HepG2 (cell line): ENCODE measurements at regions not wholly inside any gene's neighbourhood (a gene's known extent, or its start where the extent isn't known, plus 50 kb on each side); places are given as distances from the start of the nearest gene placed in this dataset.
A peak's percentile ranks its signal among the peaks of the same experiment; 100 is the strongest.

Experiments used
- ATAC-seq: fragments of 200-7000 bp; cut with Tn5 transposase; 3 replicates; pipeline ENCODE4 v1.9.1; 2020; ENCODE audit warnings: mild to moderate bottlenecking, moderate library complexity
- BruUV-seq: library from RNA; stranded (reverse); fragments of 400-500 nt; replicated peaks from 2 replicates; lab custom pipeline; 2021; lab: Mats Ljungman, UMichigan
- CTCF ChIA-PET: fragments of 300-600 bp; formaldehyde crosslinking; extraction: SDS; loops from one replicate; lab custom pipeline; 2021; ENCODE audit warnings: low total read pairs, inconsistent platforms, low intra/inter-chr PET ratio; lab: Yijun Ruan, JAX
- POLR2A ChIA-PET: fragments of 350-600 bp; sonication (Branson Sonifier 250); formaldehyde crosslinking; loops from one replicate; lab custom pipeline; 2020; ENCODE audit warnings: antibody characterized with exemption, inconsistent platforms; lab: Yijun Ruan, JAX
- DNase-seq: peaks from one replicate; pipeline ENCODE4 v3.0.0-alpha.2; 2015; ENCODE audit warnings: low spot score
- FAIRE-seq: peaks from 3 replicates; lab custom pipeline; 2011; peaks lifted over from hg19 to GRCh38; lab: Jason Lieb, UNC
- H2AFZ ChIP-seq: one replicate; pipeline ENCODE4 v1.6.1; 2011; ENCODE audit warnings: low read length, inconsistent platforms
- H3K27ac ChIP-seq: fragments of 300-600 bp; 3 replicates; pipeline ENCODE4 v1.8.0; 2011; ENCODE audit warnings: mixed run types, mild to moderate bottlenecking, mixed read lengths, low read length, inconsistent platforms; ENCODE audit not compliant: insufficient read depth; ENCODE audit errors: extremely low read length
- H3K27me3 ChIP-seq, 2 experiments: fragments of 200-600 bp in 1 of 2; 2 replicates in 1 of 2; 3 replicates in 1 of 2; pipeline versions ENCODE4 v1.6.0 to v1.8.0; 2011; ENCODE audit warnings: low read length in 2 of 2, mild to moderate bottlenecking in 2 of 2, moderate library complexity in 2 of 2, inconsistent platforms in 1 of 2; ENCODE audit not compliant: insufficient read depth in 2 of 2, control insufficient read depth in 1 of 2
- H3K36me3 ChIP-seq, 2 experiments: fragments of 200-600 bp in 1 of 2; replicated peaks in 1 of 2; 2 replicates in 1 of 2; 3 replicates in 1 of 2; pipeline versions ENCODE4 v1.5.1 to v1.8.0; 2011; ENCODE audit warnings: low read length in 2 of 2, inconsistent platforms in 1 of 2; ENCODE audit not compliant: insufficient read depth in 2 of 2, control insufficient read depth in 1 of 2
- H3K4me1 ChIP-seq: 2 replicates; pipeline ENCODE4 v1.5.1; 2012; ENCODE audit warnings: low read length, inconsistent platforms; ENCODE audit not compliant: insufficient read depth
- H3K4me2 ChIP-seq: 2 replicates; pipeline ENCODE4 v1.6.0; 2011; ENCODE audit warnings: low read depth, low read length, inconsistent platforms
- H3K4me3 ChIP-seq, 3 experiments: fragments of 200-600 bp in 1 of 3; sonication (generic), shearing (Covaris generic) in 1 of 3; replicated peaks in 1 of 3; 2 replicates each; pipeline ENCODE4 v1.5.1; 2011 to 2016; ENCODE audit warnings: low read length in 3 of 3, inconsistent platforms in 2 of 3, low read depth in 2 of 3, mild to moderate bottlenecking in 2 of 3, control low read depth in 1 of 3, mixed read lengths in 1 of 3; ENCODE audit not compliant: insufficient read depth in 1 of 3
- H3K79me2 ChIP-seq: one replicate; pipeline ENCODE4 v1.6.1; 2011; ENCODE audit warnings: low read length, inconsistent platforms; ENCODE audit not compliant: insufficient read depth
- H3K9ac ChIP-seq: 2 replicates; pipeline ENCODE4 v1.6.0; 2011; ENCODE audit warnings: mild to moderate bottlenecking, low read depth, low read length, inconsistent platforms; ENCODE audit not compliant: insufficient read depth
- H3K9me3 ChIP-seq: 2 replicates; pipeline ENCODE4 v1.5.1; 2012; ENCODE audit warnings: mild to moderate bottlenecking, low read length
- H4K20me1 ChIP-seq: 2 replicates; pipeline ENCODE4 v1.6.0; 2011; ENCODE audit warnings: inconsistent platforms, mild to moderate bottlenecking, low read length, moderate library complexity; ENCODE audit not compliant: insufficient read depth
- CEBPB ChIP-seq: IDR thresholded peaks from 2 replicates; pipeline ENCODE4 v1.6.1; 2011; ENCODE audit warnings: low read depth, low read length, improper control_type of control experiment, borderline replicate concordance
- REL ChIP-seq: sonication (generic); formaldehyde crosslinking; conservative IDR thresholded peaks from 2 replicates; pipeline ENCODE4 v1.8.0; 2022; ENCODE audit warnings: mild to moderate bottlenecking, missing genetic modification reagents, moderate library complexity
- SETDB1 ChIP-seq: sonication (generic); formaldehyde crosslinking; IDR thresholded peaks from 2 replicates; pipeline ENCODE4 v1.5.1; 2020; ENCODE audit warnings: missing genetic modification reagents, mild to moderate bottlenecking, borderline replicate concordance
- WIZ ChIP-seq: sonication (generic); formaldehyde crosslinking; IDR thresholded peaks from 2 replicates; pipeline ENCODE4 v1.5.1; 2020; ENCODE audit warnings: mild to moderate bottlenecking, missing genetic modification reagents
- ZNF549 ChIP-seq: sonication (generic); formaldehyde crosslinking; IDR thresholded peaks from 2 replicates; pipeline ENCODE4 v1.5.0; 2020; ENCODE audit warnings: missing genetic modification reagents
- ZNF850 ChIP-seq: sonication (generic); formaldehyde crosslinking; conservative IDR thresholded peaks from 2 replicates; pipeline ENCODE4 v1.9.0; 2021; ENCODE audit warnings: mild to moderate bottlenecking, missing genetic modification reagents
- WGBS: methylation state at CpG from one replicate; pipeline ENCODE4 v1.1.6; 2017; ENCODE audit warnings: low lambda C conversion rate; 5-methylcytosine and 5-hydroxymethylcytosine counted together
- in situ Hi-C: cut with HindIII; loops from 2 replicates; pipeline ENCODE4 v1.10.0; 2017; ENCODE audit warnings: low pct_unique_long_range_greater_than_20kb; ENCODE audit not compliant: extremely low pct_ligation_motif_present
- intact Hi-C: fragments of 100-400 bp; cut with micrococcal nuclease; formaldehyde crosslinking; loops from one replicate; pipeline ENCODE4 v1.10.0; 2022; ENCODE audit not compliant: unreplicated experiment

DNA sequence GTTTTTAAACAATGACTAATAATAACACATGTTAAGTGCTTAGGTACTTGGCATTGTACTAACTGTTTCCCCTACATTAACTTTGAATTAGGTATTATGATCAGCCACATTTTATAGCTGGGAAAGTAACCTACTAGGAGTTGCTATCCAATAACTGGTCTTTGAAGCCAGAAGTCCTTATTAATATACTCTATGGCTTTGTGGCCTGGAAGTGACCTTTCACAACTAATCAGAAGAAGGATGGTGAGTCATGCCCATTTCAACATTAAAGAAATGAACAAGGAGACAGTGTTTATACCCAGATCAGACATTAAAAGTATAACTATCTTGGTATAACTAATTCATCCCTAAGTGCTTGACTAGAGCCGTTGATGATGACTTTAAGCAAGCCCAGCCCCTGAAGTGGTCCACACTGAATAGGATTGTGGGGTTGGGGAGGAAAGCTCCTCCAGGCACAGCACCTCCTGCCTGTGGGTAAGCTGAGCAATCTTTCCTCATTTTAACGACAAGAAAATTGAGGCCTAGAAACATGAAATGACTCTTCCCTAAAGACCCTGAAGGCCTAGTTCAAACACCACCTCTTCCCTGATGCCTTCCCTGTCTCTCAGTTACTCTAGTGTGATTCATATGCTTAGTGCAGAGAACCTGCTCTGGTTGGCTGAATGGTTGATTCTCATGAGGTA is 71.6 kb upstream of the RFX8 start (continued):
- TF ChIP-seq ZNF549, result no peak

DNA sequence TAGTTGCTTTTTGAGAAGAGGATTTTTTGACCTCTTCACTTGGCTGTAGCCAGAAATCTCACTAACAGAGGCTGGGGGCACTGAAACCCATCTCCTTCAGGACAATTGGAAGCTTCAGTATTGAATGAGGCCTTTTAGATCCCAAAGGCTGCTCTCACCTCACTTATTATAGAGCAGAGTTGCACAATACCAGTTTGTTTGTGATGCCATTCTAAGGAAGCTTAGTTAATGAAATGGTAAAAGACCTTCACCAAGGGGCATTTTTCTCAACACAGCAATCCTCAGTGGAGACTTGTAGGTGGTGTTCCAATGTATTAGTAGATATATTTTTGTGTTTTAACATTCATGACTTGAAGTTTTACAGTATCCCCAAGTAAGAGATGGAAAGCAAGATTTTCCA is 71.0 kb upstream of the RFX8 start:
- Histone ChIP-seq H3K27me3 (no peaks in the 10 kb centered on the region), H2AFZ (no peak overlapping the region), H3K79me2 (no peaks in the 10 kb centered on the region), H3K4me2 (no peak overlapping the region), H3K36me3 (no peaks in the 10 kb centered on the region), H3K9ac (no peak overlapping the region), H3K9me3 (no peaks in the 10 kb centered on the region), H3K4me3 (no peak overlapping the region), H4K20me1 (no peaks in the 10 kb centered on the region), H3K27ac (no peak overlapping the region), H3K4me1 (peaks cover 12% of the 10 kb centered on the region)
- DNase-seq (no peak), ATAC-seq (no peak), FAIRE-seq (no peak)
- no peak for TF ChIP-seq REL (CRISPR knock-in tag)
- TF ChIP-seq CEBPB, result peak; percentile 84
- CTCF ChIA-PET, result no interaction called here
- no TSS peak for BruUV-seq
- intact Hi-C loops (no loop called here), in situ Hi-C loops (no loop called here)
- POLR2A ChIA-PET, result no interaction called here

DNA sequence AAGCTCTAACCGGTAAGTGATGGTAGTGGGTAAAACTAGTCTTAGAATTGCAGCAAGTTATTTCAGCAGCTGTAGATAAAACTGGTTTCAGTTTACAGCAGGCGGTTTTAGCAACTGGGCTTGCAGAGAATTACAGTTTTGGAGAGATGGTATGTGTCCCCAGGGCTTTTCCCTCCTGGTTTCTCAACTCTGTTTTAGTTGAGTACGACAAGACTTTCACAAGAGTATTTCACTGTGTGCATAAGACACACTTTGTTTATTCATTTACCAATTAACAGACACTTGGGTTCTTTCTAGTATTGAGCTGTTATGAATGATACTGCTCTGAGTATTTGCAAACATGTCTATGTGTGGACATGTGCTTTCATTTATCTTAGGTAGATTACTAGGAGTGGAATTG is 65.6 kb upstream of the RFX8 start:
- no peak for FAIRE-seq
- H3K4me2 ChIP-seq, result 0 out of 2 replicates have a peak overlapping the region, but pooled peaks have one; percentile 9
- no peak for DNase-seq
- POLR2A ChIA-PET, result no interaction called here
- in situ Hi-C loops, result no loop called here
- peaks cover 6% of the 10 kb centered on the region; the same call in 1 of the 2 replicates for H3K4me1 ChIP-seq
- H2AFZ ChIP-seq, result no peak overlapping the region
- TF ChIP-seq SETDB1 (CRISPR knock-in tag) (no peak), WIZ (CRISPR knock-in tag) (no peak), ZNF850 (CRISPR knock-in tag) (no peak)
- CTCF ChIA-PET, result no interaction called here
- H3K36me3 ChIP-seq, result no peaks in the 10 kb centered on the region
- WGBS, result 20% methylated on average over 3 of the region's 3 CpGs
- no peak overlapping the region for H3K4me3 ChIP-seq
- H3K79me2 ChIP-seq, result no peaks in the 10 kb centered on the region
- intact Hi-C loops, result no loop called here
- no TSS peak for BruUV-seq
- no peaks in the 10 kb centered on the region for H3K9me3 ChIP-seq
- no peaks in the 10 kb centered on the region for H4K20me1 ChIP-seq
- no peak for ATAC-seq
- H3K27ac ChIP-seq, result no peak overlapping the region
- H3K27me3 ChIP-seq, result no peaks in the 10 kb centered on the region
- H3K9ac ChIP-seq, result no peak overlapping the region
